Neural cell (in vitro differentiated cells): ENCODE measurements at regions not wholly inside any gene's neighbourhood (a gene's known extent, or its start where the extent isn't known, plus 50 kb on each side); places are given as distances from the start of the nearest gene placed in this dataset.

Experiments
- H2AFZ ChIP-seq: fragments of 200-600, 300-800 bp; sonication (generic), shearing (Covaris generic); 2 replicates; pipeline ENCODE4 v1.6.0; 2014; ENCODE audit warnings: low read depth, mild to moderate bottlenecking, antibody characterized with exemption, low read length, moderate library complexity
- H3F3A ChIP-seq: fragments of 200-600 bp; shearing (Covaris generic); 2 replicates; pipeline ENCODE4 v1.6.1; 2016; ENCODE audit warnings: mild to moderate bottlenecking, moderate library complexity, mixed read lengths, antibody characterized with exemption, low read length; ENCODE audit not compliant: insufficient read depth, poor library complexity, severe bottlenecking
- H3K27ac ChIP-seq: fragments of 200-600, 300-800 bp; sonication (generic), shearing (Covaris generic); 2 replicates; pipeline ENCODE4 v1.5.1; 2014; ENCODE audit warnings: mild to moderate bottlenecking, low read length, moderate library complexity
- H3K27me3 ChIP-seq: fragments of 300-800, 200-600 bp; sonication (generic), shearing (Covaris generic); 2 replicates; pipeline ENCODE4 v1.6.0; 2014; ENCODE audit warnings: mild to moderate bottlenecking, low read depth, low read length, moderate library complexity; ENCODE audit not compliant: insufficient read depth
- H3K36me3 ChIP-seq: fragments of 300-800, 200-600 bp; sonication (generic), shearing (Covaris generic); 2 replicates; pipeline ENCODE4 v1.5.1; 2014; ENCODE audit warnings: mild to moderate bottlenecking, antibody characterized with exemption, low read length, moderate library complexity; ENCODE audit not compliant: insufficient read depth
- H3K4me2 ChIP-seq: fragments of 300-800, 200-600 bp; sonication (generic), shearing (Covaris generic); 2 replicates; pipeline ENCODE4 v1.6.0; 2014; ENCODE audit warnings: mild to moderate bottlenecking, low read length
- H3K4me3 ChIP-seq: fragments of 300-800, 200-600 bp; sonication (generic), shearing (Covaris generic); 2 replicates; pipeline ENCODE4 v1.5.1; 2014; ENCODE audit warnings: mild to moderate bottlenecking, low read length, moderate library complexity
- H3K79me2 ChIP-seq: fragments of 200-600 bp; shearing (Covaris generic); replicated peaks from 2 replicates; pipeline ENCODE4 v1.6.0; 2014; ENCODE audit warnings: mild to moderate bottlenecking, low read length, moderate library complexity; ENCODE audit not compliant: insufficient read depth
- H3K9ac ChIP-seq: fragments of 300-800, 200-600 bp; sonication (generic), shearing (Covaris generic); 2 replicates; pipeline ENCODE4 v1.6.1; 2016; ENCODE audit warnings: mild to moderate bottlenecking, low read length, mixed read lengths
- H3K9me2 ChIP-seq: fragments of 200-600 bp; shearing (Covaris generic); 2 replicates; pipeline ENCODE4 v1.6.1; 2016; ENCODE audit warnings: mild to moderate bottlenecking, low read length, mixed read lengths; ENCODE audit not compliant: insufficient read depth
- H3K9me3 ChIP-seq: fragments of 200-600, 300-800 bp; sonication (generic), shearing (Covaris generic); 2 replicates; pipeline ENCODE4 v1.6.1; 2016; ENCODE audit warnings: mild to moderate bottlenecking, mixed run types, low read length, moderate library complexity, mixed read lengths
- H4K20me1 ChIP-seq: fragments of 200-600 bp; shearing (Covaris generic); 2 replicates; pipeline ENCODE4 v1.6.1; 2016; ENCODE audit warnings: mild to moderate bottlenecking, mixed run types; ENCODE audit not compliant: insufficient read depth
- CTCF ChIP-seq: fragments of 450-650 bp; IDR thresholded peaks from 2 replicates; pipeline ENCODE4 v1.5.1; 2014; ENCODE audit warnings: antibody characterized with exemption, mild to moderate bottlenecking, moderate library complexity; ENCODE audit not compliant: poor library complexity, severe bottlenecking
- EP300 ChIP-seq: fragments of 450-650 bp; conservative IDR thresholded peaks from 2 replicates; pipeline ENCODE4 v1.6.1; 2014; ENCODE audit warnings: antibody characterized with exemption, mild to moderate bottlenecking, moderate library complexity; ENCODE audit not compliant: poor library complexity, severe bottlenecking
- EZH2 ChIP-seq: fragments of 200-600, 300-800 bp; shearing (Covaris generic), sonication (generic); IDR thresholded peaks from 2 replicates; pipeline ENCODE4 v1.6.1; 2014; ENCODE audit warnings: antibody characterized with exemption, low read length, borderline replicate concordance, mild to moderate bottlenecking; ENCODE audit not compliant: insufficient read depth, poor library complexity, severe bottlenecking
- MXI1 ChIP-seq: fragments of 450-650 bp; conservative IDR thresholded peaks from 2 replicates; pipeline ENCODE4 v1.6.1; 2014; ENCODE audit warnings: antibody characterized with exemption, mild to moderate bottlenecking; ENCODE audit not compliant: poor library complexity, severe bottlenecking
- POLR2AphosphoS5 ChIP-seq: IDR thresholded peaks from 2 replicates; pipeline ENCODE4 v1.6.1; 2012
- RAD21 ChIP-seq: fragments of 450-650 bp; conservative IDR thresholded peaks from 2 replicates; pipeline ENCODE4 v1.6.1; 2014; ENCODE audit warnings: antibody characterized with exemption, mild to moderate bottlenecking, moderate library complexity
- REST ChIP-seq: IDR thresholded peaks from 2 replicates; pipeline ENCODE4 v1.6.1; 2012; ENCODE audit warnings: borderline replicate concordance
- SMC3 ChIP-seq: fragments of 450-650 bp; conservative IDR thresholded peaks from 2 replicates; pipeline ENCODE4 v1.6.1; 2014; ENCODE audit warnings: antibody characterized with exemption, mild to moderate bottlenecking, moderate library complexity; ENCODE audit not compliant: poor library complexity
- TAF1 ChIP-seq: IDR thresholded peaks from 2 replicates; pipeline ENCODE4 v1.6.1; 2012; ENCODE audit warnings: low read depth

- Histone ChIP-seq H3K4me2 (no peak overlapping the region), H3K9ac (no peak overlapping the region), H2AFZ (no peak overlapping the region), H3K27ac (no peak overlapping the region), H4K20me1 (no peaks in the 10 kb centered on the region), H3K9me3 (no peaks in the 10 kb centered on the region), H3K9me2 (no peaks in the 10 kb centered on the region), H3K27me3 (no peaks in the 10 kb centered on the region), H3K79me2 (no peaks in the 10 kb centered on the region), H3K4me3 (no peak overlapping the region), H3F3A (no peaks in the 10 kb centered on the region), H3K36me3 (no peaks in the 10 kb centered on the region)
- no peak for TF ChIP-seq REST
- TF ChIP-seq EZH2, result no peak
- TF ChIP-seq EP300, result no peak
- no peak for TF ChIP-seq POLR2AphosphoS5
- no peak for TF ChIP-seq MXI1
- no peak for TF ChIP-seq RAD21
- no peak for TF ChIP-seq CTCF
- no peak for TF ChIP-seq TAF1
- no peak for TF ChIP-seq SMC3
These were observed 445.5 kb downstream of the ZEB2 start for GRCh38 chr2:144074450-144074849.

- H3K9me3 ChIP-seq, result no peaks in the 10 kb centered on the region
- H3F3A ChIP-seq, result no peaks in the 10 kb centered on the region
- H3K4me3 ChIP-seq, result no peak overlapping the region
- H3K27ac ChIP-seq, result no peak overlapping the region
- H3K9me2 ChIP-seq, result no peaks in the 10 kb centered on the region
- no peak overlapping the region for H2AFZ ChIP-seq
- TF ChIP-seq REST, result no peak
- no peak for TF ChIP-seq POLR2AphosphoS5
- TF ChIP-seq EZH2, result no peak
- TF ChIP-seq CTCF, result no peak
- no peak for TF ChIP-seq RAD21
- no peak for TF ChIP-seq TAF1
- TF ChIP-seq MXI1, result no peak
- no peak for TF ChIP-seq SMC3
- TF ChIP-seq EP300, result no peak
- no peak overlapping the region for H3K9ac ChIP-seq
- no peaks in the 10 kb centered on the region for H3K79me2 ChIP-seq
- no peaks in the 10 kb centered on the region for H3K36me3 ChIP-seq
- no peaks in the 10 kb centered on the region for H4K20me1 ChIP-seq
- no peaks in the 10 kb centered on the region for H3K27me3 ChIP-seq
- H3K4me2 ChIP-seq, result no peak overlapping the region
These were observed 448.5 kb downstream of the ZEB2 start for GRCh38 chr2:144071461-144071860.
